ENCODE measurements at regions not wholly inside any gene's neighbourhood (a gene's known extent, or its start where the extent isn't known, plus 50 kb on each side); places are given as distances from the start of the nearest gene placed in this dataset.

DNA sequence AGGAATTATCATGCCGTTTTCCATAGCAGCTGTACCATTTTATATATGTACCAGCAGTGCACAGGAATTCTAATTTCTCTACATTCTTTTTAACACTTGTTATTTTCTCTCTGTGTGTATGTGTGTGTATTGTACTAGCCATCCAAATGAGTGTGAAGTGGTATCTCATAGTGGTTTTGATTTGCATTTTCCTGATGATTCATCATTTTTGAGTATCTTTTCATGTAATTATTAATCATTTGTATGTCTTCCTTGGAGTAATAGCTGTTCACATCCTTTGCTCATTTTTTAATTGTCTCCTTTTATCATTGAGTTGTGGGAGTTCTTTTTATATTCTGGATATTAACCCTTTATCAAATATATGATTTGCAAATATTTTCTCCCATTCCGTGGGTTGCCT is 95.6 kb upstream of the MANSC4 start:
- H3K9me2 ChIP-seq (replicated peaks; ENCODE audit: insufficient read depth, low read length), result no peaks in the 10 kb centered on the region
- no peaks in the 10 kb centered on the region for H3K27me3 ChIP-seq (ENCODE audit: low read length)
- no peak overlapping the region for H2AFZ ChIP-seq (ENCODE audit: low read depth, low read length, severe bottlenecking)
- no peaks in the 10 kb centered on the region for H3F3A ChIP-seq (ENCODE audit: insufficient read depth)
- no peak overlapping the region for H3K9ac ChIP-seq (ENCODE audit: low read length)
- no peaks in the 10 kb centered on the region for H4K20me1 ChIP-seq (ENCODE audit: low read depth, low read length)
- H3K4me3 ChIP-seq (ENCODE audit: insufficient read depth, low read length, poor library complexity, severe bottlenecking), result no peak overlapping the region
- no peak for TF ChIP-seq EZH2phosphoT487 (conservative IDR thresholded peaks at IDR 0.05; ENCODE audit: low read length)
- TF ChIP-seq, protein P1, sequence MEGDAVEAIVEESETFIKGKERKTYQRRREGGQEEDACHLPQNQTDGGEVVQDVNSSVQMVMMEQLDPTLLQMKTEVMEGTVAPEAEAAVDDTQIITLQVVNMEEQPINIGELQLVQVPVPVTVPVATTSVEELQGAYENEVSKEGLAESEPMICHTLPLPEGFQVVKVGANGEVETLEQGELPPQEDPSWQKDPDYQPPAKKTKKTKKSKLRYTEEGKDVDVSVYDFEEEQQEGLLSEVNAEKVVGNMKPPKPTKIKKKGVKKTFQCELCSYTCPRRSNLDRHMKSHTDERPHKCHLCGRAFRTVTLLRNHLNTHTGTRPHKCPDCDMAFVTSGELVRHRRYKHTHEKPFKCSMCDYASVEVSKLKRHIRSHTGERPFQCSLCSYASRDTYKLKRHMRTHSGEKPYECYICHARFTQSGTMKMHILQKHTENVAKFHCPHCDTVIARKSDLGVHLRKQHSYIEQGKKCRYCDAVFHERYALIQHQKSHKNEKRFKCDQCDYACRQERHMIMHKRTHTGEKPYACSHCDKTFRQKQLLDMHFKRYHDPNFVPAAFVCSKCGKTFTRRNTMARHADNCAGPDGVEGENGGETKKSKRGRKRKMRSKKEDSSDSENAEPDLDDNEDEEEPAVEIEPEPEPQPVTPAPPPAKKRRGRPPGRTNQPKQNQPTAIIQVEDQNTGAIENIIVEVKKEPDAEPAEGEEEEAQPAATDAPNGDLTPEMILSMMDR (IDR thresholded peaks at IDR 0.05; ENCODE audit: insufficient read depth, low read length, poor library complexity, severe bottlenecking), result no peak
- H3K27ac ChIP-seq (ENCODE audit: low read depth, low read length), result no peak overlapping the region
- no peak overlapping the region for H3K4me2 ChIP-seq (ENCODE audit: low read depth, low read length, poor library complexity, severe bottlenecking)
- H3K36me3 ChIP-seq (ENCODE audit: low read length), result no peaks in the 10 kb centered on the region
- no peaks in the 10 kb centered on the region for H3K9me3 ChIP-seq (ENCODE audit: insufficient read depth, low read length)
- 0 out of 2 replicates have a peak, but pooled peaks cover 4% of the 10 kb centered on the region for H3K79me2 ChIP-seq (ENCODE audit: insufficient read depth, low read length)

DNA sequence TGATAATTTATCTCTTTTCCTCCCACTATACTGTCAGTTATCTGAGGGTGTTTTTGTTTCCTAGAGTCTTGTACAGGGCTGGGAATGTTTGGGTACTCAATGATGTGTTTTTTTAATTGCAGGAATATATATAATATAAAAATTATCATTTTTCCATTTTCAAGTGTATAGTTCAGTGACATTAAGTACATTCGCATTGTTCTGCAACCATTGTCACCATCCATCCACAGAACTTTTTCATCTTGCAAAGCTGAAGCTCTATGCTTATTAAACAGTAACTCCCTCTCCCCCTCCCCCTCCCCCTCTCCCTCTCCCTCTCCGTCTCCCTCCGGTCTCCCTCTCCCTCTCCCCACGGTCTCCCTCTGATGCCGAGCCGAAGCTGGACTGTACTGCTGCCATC is 93.0 kb upstream of the MANSC4 start:
- Histone ChIP-seq H2AFZ (ENCODE audit: low read depth, low read length, severe bottlenecking) (no peak overlapping the region), H3K27ac (ENCODE audit: low read depth, low read length) (no peak overlapping the region), H3K9me2 (replicated peaks; ENCODE audit: insufficient read depth, low read length) (no peaks in the 10 kb centered on the region), H3K9ac (ENCODE audit: low read length) (no peak overlapping the region), H3K4me3 (ENCODE audit: insufficient read depth, low read length, poor library complexity, severe bottlenecking) (no peak overlapping the region), H3K36me3 (ENCODE audit: low read length) (no peaks in the 10 kb centered on the region), H3F3A (ENCODE audit: insufficient read depth) (no peaks in the 10 kb centered on the region), H3K27me3 (ENCODE audit: low read length) (no peaks in the 10 kb centered on the region), H3K79me2 (ENCODE audit: insufficient read depth, low read length) (0 out of 2 replicates have a peak, but pooled peaks cover 4% of the 10 kb centered on the region), H3K9me3 (ENCODE audit: insufficient read depth, low read length) (no peaks in the 10 kb centered on the region), H3K4me2 (ENCODE audit: low read depth, low read length, poor library complexity, severe bottlenecking) (no peak overlapping the region), H4K20me1 (ENCODE audit: low read depth, low read length) (no peaks in the 10 kb centered on the region)
- no peak for TF ChIP-seq EZH2phosphoT487 (conservative IDR thresholded peaks at IDR 0.05; ENCODE audit: low read length)
- TF ChIP-seq, protein P1 (IDR thresholded peaks at IDR 0.05; ENCODE audit: insufficient read depth, low read length, poor library complexity, severe bottlenecking), result no peak

DNA sequence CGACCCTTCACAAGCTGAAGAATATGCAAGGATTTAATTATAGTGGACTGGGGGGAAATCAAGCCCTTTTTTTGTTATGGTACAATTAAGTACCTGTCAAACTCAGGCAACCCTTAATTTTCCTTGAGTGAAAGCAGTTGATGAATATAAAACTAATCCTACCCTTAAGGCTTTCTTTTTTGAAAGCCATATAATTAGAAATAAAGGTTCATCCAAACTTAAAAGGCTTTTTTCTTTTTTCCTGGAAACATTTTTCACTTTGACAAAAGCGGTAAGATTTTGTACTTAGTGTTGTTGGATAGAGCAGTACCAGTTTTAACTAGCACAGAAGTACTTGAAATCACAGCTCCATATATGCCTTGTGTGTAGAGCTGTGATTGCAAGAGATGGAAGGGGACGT is 91.9 kb upstream of the MANSC4 start:
- Histone ChIP-seq H3K9me3 (ENCODE audit: insufficient read depth, low read length) (no peaks in the 10 kb centered on the region), H3K27me3 (ENCODE audit: low read length) (no peaks in the 10 kb centered on the region), H3K79me2 (ENCODE audit: insufficient read depth, low read length) (0 out of 2 replicates have a peak, but pooled peaks cover 4% of the 10 kb centered on the region), H3K27ac (ENCODE audit: low read depth, low read length) (no peak overlapping the region), H3K4me2 (ENCODE audit: low read depth, low read length, poor library complexity, severe bottlenecking) (no peak overlapping the region), H3K36me3 (ENCODE audit: low read length) (no peaks in the 10 kb centered on the region), H2AFZ (ENCODE audit: low read depth, low read length, severe bottlenecking) (no peak overlapping the region), H3K9me2 (replicated peaks; ENCODE audit: insufficient read depth, low read length) (no peaks in the 10 kb centered on the region), H3K9ac (ENCODE audit: low read length) (no peak overlapping the region), H3K4me3 (ENCODE audit: insufficient read depth, low read length, poor library complexity, severe bottlenecking) (no peak overlapping the region), H4K20me1 (ENCODE audit: low read depth, low read length) (no peaks in the 10 kb centered on the region), H3F3A (ENCODE audit: insufficient read depth) (no peaks in the 10 kb centered on the region)
- TF ChIP-seq, protein P1 (IDR thresholded peaks at IDR 0.05; ENCODE audit: insufficient read depth, low read length, poor library complexity, severe bottlenecking), result no peak
- no peak for TF ChIP-seq EZH2phosphoT487 (conservative IDR thresholded peaks at IDR 0.05; ENCODE audit: low read length)
